H1 (cell line): ENCODE measurements at regions not wholly inside any gene's neighbourhood (a gene's known extent, or its start where the extent isn't known, plus 50 kb on each side); places are given as distances from the start of the nearest gene placed in this dataset.

Experiments used
- BACH1 ChIP-seq: IDR thresholded peaks from 2 replicates; pipeline ENCODE4 v1.6.1; 2012; ENCODE audit warnings: low read length, improper control_type of control experiment
- CHD7 ChIP-seq: fragments of 300-600 bp; sonication (generic); IDR thresholded peaks from 2 replicates; pipeline ENCODE4 v1.7.1; 2012; ENCODE audit warnings: low read length, moderate library complexity, mild to moderate bottlenecking, inconsistent platforms; ENCODE audit not compliant: insufficient replicate concordance
- RNF2 ChIP-seq: fragments of 200-900, 300-1000 bp; sonication (generic); IDR thresholded peaks from 2 replicates; pipeline ENCODE4 v1.7.1; 2016; ENCODE audit warnings: borderline replicate concordance, low read depth, mild to moderate bottlenecking, antibody characterized with exemption, low read length; ENCODE audit not compliant: poor library complexity, severe bottlenecking; ENCODE audit errors: missing control alignments
- ZNF274 ChIP-seq: IDR thresholded peaks from 2 replicates; pipeline ENCODE4 v1.7.0; 2012; ENCODE audit warnings: low read length, borderline replicate concordance; ENCODE audit errors: extremely low read depth

- TF ChIP-seq ZNF274 (no peak), CHD7 (no peak), RNF2 (no peak), BACH1 (no peak)
Observed at GRCh38 chr2:100212850-100213249, 70.5 kb upstream of the AFF3 start (continued).
